SU-DHL-6 (cell line): ENCODE measurements at regions not wholly inside any gene's neighbourhood (a gene's known extent, or its start where the extent isn't known, plus 50 kb on each side); places are given as distances from the start of the nearest gene placed in this dataset.

Experiments used
- EZH2phosphoT487 ChIP-seq: fragments of 200-600 bp; sonication (generic), shearing (Covaris generic); conservative IDR thresholded peaks from 2 replicates; pipeline ENCODE4 v1.6.1; 2018; ENCODE audit warnings: mild to moderate bottlenecking, antibody characterized with exemption, low read length, moderate library complexity, mixed read lengths
- TF ChIP-seq, protein P1 (sequence below): fragments of 200-600 bp; sonication (generic); IDR thresholded peaks from one replicate; pipeline ENCODE4 v1.5.1; 2017; ENCODE audit warnings: antibody characterized with exemption, mild to moderate bottlenecking, low read length, moderate library complexity; ENCODE audit not compliant: insufficient read depth, poor library complexity, severe bottlenecking

GRCh38 chr10:34890939-34891338 lies 75.8 kb upstream of the PARD3 start:
- TF ChIP-seq, protein P1, sequence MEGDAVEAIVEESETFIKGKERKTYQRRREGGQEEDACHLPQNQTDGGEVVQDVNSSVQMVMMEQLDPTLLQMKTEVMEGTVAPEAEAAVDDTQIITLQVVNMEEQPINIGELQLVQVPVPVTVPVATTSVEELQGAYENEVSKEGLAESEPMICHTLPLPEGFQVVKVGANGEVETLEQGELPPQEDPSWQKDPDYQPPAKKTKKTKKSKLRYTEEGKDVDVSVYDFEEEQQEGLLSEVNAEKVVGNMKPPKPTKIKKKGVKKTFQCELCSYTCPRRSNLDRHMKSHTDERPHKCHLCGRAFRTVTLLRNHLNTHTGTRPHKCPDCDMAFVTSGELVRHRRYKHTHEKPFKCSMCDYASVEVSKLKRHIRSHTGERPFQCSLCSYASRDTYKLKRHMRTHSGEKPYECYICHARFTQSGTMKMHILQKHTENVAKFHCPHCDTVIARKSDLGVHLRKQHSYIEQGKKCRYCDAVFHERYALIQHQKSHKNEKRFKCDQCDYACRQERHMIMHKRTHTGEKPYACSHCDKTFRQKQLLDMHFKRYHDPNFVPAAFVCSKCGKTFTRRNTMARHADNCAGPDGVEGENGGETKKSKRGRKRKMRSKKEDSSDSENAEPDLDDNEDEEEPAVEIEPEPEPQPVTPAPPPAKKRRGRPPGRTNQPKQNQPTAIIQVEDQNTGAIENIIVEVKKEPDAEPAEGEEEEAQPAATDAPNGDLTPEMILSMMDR = no peak
- no peak for TF ChIP-seq EZH2phosphoT487
